ENCODE measurements at regions not wholly inside any gene's neighbourhood (a gene's known extent, or its start where the extent isn't known, plus 50 kb on each side); places are given as distances from the start of the nearest gene placed in this dataset.

DNA sequence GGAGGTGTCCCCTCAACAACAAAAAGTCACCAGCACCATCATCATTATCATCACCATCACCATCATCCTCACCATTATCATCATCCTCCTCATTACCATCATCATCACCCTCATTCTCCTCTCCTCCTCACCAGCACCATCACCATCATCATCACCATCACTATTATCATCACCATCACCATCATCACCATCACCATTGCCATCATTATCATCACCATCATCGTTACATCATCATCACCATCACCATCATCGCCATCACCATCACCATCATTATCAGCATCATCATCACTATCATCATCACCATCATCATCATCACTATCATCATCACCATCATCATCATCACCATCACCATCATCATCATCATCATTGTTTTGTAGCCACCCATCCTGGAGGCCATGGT lies 212.6 kb downstream of the MN1 start:
- ChIA-PET POLR2A (ENCODE audit: low non-redundant PET) (no interaction called here), CTCF (no interaction called here)
- no peaks in the 10 kb centered on the region for H3K9me3 ChIP-seq (ENCODE audit: low read depth, low read length, poor library complexity, severe bottlenecking)
- BruUV-seq (replicated peaks): no TSS peak
- TF ChIP-seq, protein P1, sequence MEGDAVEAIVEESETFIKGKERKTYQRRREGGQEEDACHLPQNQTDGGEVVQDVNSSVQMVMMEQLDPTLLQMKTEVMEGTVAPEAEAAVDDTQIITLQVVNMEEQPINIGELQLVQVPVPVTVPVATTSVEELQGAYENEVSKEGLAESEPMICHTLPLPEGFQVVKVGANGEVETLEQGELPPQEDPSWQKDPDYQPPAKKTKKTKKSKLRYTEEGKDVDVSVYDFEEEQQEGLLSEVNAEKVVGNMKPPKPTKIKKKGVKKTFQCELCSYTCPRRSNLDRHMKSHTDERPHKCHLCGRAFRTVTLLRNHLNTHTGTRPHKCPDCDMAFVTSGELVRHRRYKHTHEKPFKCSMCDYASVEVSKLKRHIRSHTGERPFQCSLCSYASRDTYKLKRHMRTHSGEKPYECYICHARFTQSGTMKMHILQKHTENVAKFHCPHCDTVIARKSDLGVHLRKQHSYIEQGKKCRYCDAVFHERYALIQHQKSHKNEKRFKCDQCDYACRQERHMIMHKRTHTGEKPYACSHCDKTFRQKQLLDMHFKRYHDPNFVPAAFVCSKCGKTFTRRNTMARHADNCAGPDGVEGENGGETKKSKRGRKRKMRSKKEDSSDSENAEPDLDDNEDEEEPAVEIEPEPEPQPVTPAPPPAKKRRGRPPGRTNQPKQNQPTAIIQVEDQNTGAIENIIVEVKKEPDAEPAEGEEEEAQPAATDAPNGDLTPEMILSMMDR (conservative IDR thresholded peaks at IDR 0.05; ENCODE audit: low read depth, low read length): no peak
- no peak for TF ChIP-seq EZH2 (IDR thresholded peaks at IDR 0.05; ENCODE audit: borderline replicate concordance, low read depth, low read length, poor library complexity, severe bottlenecking)
- H3K27ac ChIP-seq (ENCODE audit: low read depth, low read length, poor library complexity, severe bottlenecking): no peak overlapping the region
- DNase-seq (ENCODE audit: low spot score): no peak
- no peak overlapping the region for H3K4me3 ChIP-seq (ENCODE audit: low read depth, low read length, poor library complexity, severe bottlenecking)
- no peaks in the 10 kb centered on the region for H3K27me3 ChIP-seq (replicated peaks; ENCODE audit: insufficient read depth, low read depth, low read length, poor library complexity)
- intact Hi-C loops (cut with micrococcal nuclease; ENCODE audit: unreplicated experiment): no loop called here
- H3K4me1 ChIP-seq (ENCODE audit: insufficient read depth, low read length, poor library complexity, severe bottlenecking): no peaks in the 10 kb centered on the region
- no peaks in the 10 kb centered on the region for H3K36me3 ChIP-seq (ENCODE audit: insufficient read depth, low read length, poor library complexity, severe bottlenecking)

DNA sequence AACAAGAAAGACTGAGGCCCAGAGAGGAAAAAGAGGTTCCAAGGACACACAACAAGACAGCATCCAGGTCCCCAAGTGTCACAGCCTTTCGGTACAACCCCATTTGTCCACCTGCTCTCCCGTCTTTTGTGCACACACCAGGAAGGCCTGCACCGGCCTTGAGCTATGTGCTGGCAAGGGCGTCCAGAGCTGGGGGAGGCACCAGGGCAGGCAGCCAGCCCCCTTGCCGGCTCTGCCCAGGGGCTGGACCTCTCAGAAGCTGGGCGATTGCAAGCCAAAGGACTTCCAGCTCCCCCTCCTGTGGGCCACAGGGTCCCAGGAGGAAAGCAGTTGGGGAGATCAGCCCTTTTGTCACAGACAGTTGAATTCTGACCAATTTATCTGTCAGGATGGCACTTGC lies 210.5 kb downstream of the MN1 start:
- ChIA-PET CTCF (no interaction called here), POLR2A (ENCODE audit: low non-redundant PET) (no interaction called here)
- H3K4me3 ChIP-seq (ENCODE audit: low read depth, low read length, poor library complexity, severe bottlenecking): no peak overlapping the region
- intact Hi-C loops (cut with micrococcal nuclease; ENCODE audit: unreplicated experiment): no loop called here
- TF ChIP-seq EZH2 (IDR thresholded peaks at IDR 0.05; ENCODE audit: borderline replicate concordance, low read depth, low read length, poor library complexity, severe bottlenecking): no peak
- TF ChIP-seq, protein P1 (conservative IDR thresholded peaks at IDR 0.05; ENCODE audit: low read depth, low read length): no peak
- H3K9me3 ChIP-seq (ENCODE audit: low read depth, low read length, poor library complexity, severe bottlenecking): no peaks in the 10 kb centered on the region
- no TSS peak for BruUV-seq (replicated peaks)
- H3K4me1 ChIP-seq (ENCODE audit: insufficient read depth, low read length, poor library complexity, severe bottlenecking): no peaks in the 10 kb centered on the region
- no peaks in the 10 kb centered on the region for H3K36me3 ChIP-seq (ENCODE audit: insufficient read depth, low read length, poor library complexity, severe bottlenecking)
- no peaks in the 10 kb centered on the region for H3K27me3 ChIP-seq (replicated peaks; ENCODE audit: insufficient read depth, low read depth, low read length, poor library complexity)
- no peak for DNase-seq (ENCODE audit: low spot score)
- no peak overlapping the region for H3K27ac ChIP-seq (ENCODE audit: low read depth, low read length, poor library complexity, severe bottlenecking)

DNA sequence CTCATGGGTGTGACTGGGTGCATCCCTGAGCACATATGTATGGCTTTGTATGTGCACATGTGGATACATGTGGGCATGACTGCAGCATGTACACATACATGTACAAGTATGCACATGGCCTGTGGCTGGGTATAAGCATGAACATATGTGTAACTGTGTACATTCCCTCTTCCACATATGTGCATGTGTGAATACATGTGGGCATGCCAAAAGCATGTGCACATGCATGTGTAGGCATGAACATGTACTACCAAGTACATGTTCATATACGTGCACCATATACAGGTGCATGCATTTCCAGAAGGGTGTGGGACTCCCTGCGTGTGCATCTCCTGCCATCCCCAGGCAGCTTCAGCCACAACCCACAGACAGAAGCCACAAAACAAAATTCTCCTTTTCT lies 208.2 kb downstream of the MN1 start:
- Histone ChIP-seq H3K36me3 (ENCODE audit: insufficient read depth, low read length, poor library complexity, severe bottlenecking) (no peaks in the 10 kb centered on the region), H3K27ac (ENCODE audit: low read depth, low read length, poor library complexity, severe bottlenecking) (no peak overlapping the region), H3K4me3 (ENCODE audit: low read depth, low read length, poor library complexity, severe bottlenecking) (no peak overlapping the region), H3K27me3 (replicated peaks; ENCODE audit: insufficient read depth, low read depth, low read length, poor library complexity) (no peaks in the 10 kb centered on the region), H3K4me1 (ENCODE audit: insufficient read depth, low read length, poor library complexity, severe bottlenecking) (no peaks in the 10 kb centered on the region), H3K9me3 (ENCODE audit: low read depth, low read length, poor library complexity, severe bottlenecking) (no peaks in the 10 kb centered on the region)
- no TSS peak for BruUV-seq (replicated peaks)
- intact Hi-C loops (cut with micrococcal nuclease; ENCODE audit: unreplicated experiment): no loop called here
- ChIA-PET POLR2A (ENCODE audit: low non-redundant PET) (no interaction called here), CTCF (no interaction called here)
- no peak for DNase-seq (ENCODE audit: low spot score)
- TF ChIP-seq EZH2 (IDR thresholded peaks at IDR 0.05; ENCODE audit: borderline replicate concordance, low read depth, low read length, poor library complexity, severe bottlenecking): no peak
- TF ChIP-seq, protein P1 (conservative IDR thresholded peaks at IDR 0.05; ENCODE audit: low read depth, low read length): no peak

Data from A673 (cell line).